ENCODE measurements at regions not wholly inside any gene's neighbourhood (a gene's known extent, or its start where the extent isn't known, plus 50 kb on each side); places are given as distances from the start of the nearest gene placed in this dataset.

- no peak for TF ChIP-seq CTCF (conservative IDR thresholded peaks at IDR 0.05; ENCODE audit: low read depth, low read length)
- no peak for TF ChIP-seq EZH2 (IDR thresholded peaks at IDR 0.05; ENCODE audit: borderline replicate concordance, low read depth, low read length, poor library complexity, severe bottlenecking)
Measured at GRCh38 chr7:128157906-128158305, 83.2 kb upstream of the LEP start.
